ENCODE measurements at regions not wholly inside any gene's neighbourhood (a gene's known extent, or its start where the extent isn't known, plus 50 kb on each side); places are given as distances from the start of the nearest gene placed in this dataset.

- Histone ChIP-seq H4K20me1 (ENCODE audit: insufficient read depth) (no peaks in the 10 kb centered on the region), H3K9ac (ENCODE audit: low read length) (no peak overlapping the region), H3K36me3 (ENCODE audit: insufficient read depth, low read length) (no peaks in the 10 kb centered on the region), H3K27ac (ENCODE audit: low read length) (no peak overlapping the region), H3K9me2 (ENCODE audit: insufficient read depth, low read length) (no peaks in the 10 kb centered on the region), H2AFZ (ENCODE audit: low read depth, low read length) (no peak overlapping the region), H3K27me3 (ENCODE audit: insufficient read depth, low read depth, low read length) (no peaks in the 10 kb centered on the region), H3K4me3 (ENCODE audit: low read length) (no peak overlapping the region), H3K4me2 (ENCODE audit: low read length) (no peak overlapping the region), H3K9me3 (ENCODE audit: low read length) (no peaks in the 10 kb centered on the region), H3F3A (ENCODE audit: insufficient read depth, low read length, poor library complexity, severe bottlenecking) (no peaks in the 10 kb centered on the region), H3K79me2 (replicated peaks; ENCODE audit: insufficient read depth, low read length) (no peaks in the 10 kb centered on the region)
- no peak for TF ChIP-seq MXI1 (conservative IDR thresholded peaks at IDR 0.05; ENCODE audit: poor library complexity, severe bottlenecking)
- TF ChIP-seq POLR2AphosphoS5 (IDR thresholded peaks at IDR 0.05) = no peak
- TF ChIP-seq EZH2 (IDR thresholded peaks at IDR 0.05; ENCODE audit: borderline replicate concordance, insufficient read depth, low read length, poor library complexity, severe bottlenecking) = no peak
- TF ChIP-seq CTCF (IDR thresholded peaks at IDR 0.05; ENCODE audit: poor library complexity, severe bottlenecking) = no peak
- no peak for TF ChIP-seq REST (IDR thresholded peaks at IDR 0.05; ENCODE audit: borderline replicate concordance)
- no peak for TF ChIP-seq SMC3 (conservative IDR thresholded peaks at IDR 0.05; ENCODE audit: poor library complexity)
- no peak for TF ChIP-seq RAD21 (conservative IDR thresholded peaks at IDR 0.05)
- no peak for TF ChIP-seq EP300 (conservative IDR thresholded peaks at IDR 0.05; ENCODE audit: poor library complexity, severe bottlenecking)
- no peak for TF ChIP-seq TAF1 (IDR thresholded peaks at IDR 0.05; ENCODE audit: low read depth)
These were observed 231.7 kb upstream of the CNTNAP2 start for GRCh38 chr7:145884716-145885514.

- Histone ChIP-seq H2AFZ (ENCODE audit: low read depth, low read length) (no peak overlapping the region), H3K9me3 (ENCODE audit: low read length) (no peaks in the 10 kb centered on the region), H3K27me3 (ENCODE audit: insufficient read depth, low read depth, low read length) (no peaks in the 10 kb centered on the region), H3K36me3 (ENCODE audit: insufficient read depth, low read length) (no peaks in the 10 kb centered on the region), H3K4me2 (ENCODE audit: low read length) (no peak overlapping the region), H3K27ac (ENCODE audit: low read length) (no peak overlapping the region), H4K20me1 (ENCODE audit: insufficient read depth) (no peaks in the 10 kb centered on the region), H3F3A (ENCODE audit: insufficient read depth, low read length, poor library complexity, severe bottlenecking) (no peaks in the 10 kb centered on the region), H3K4me3 (ENCODE audit: low read length) (no peak overlapping the region), H3K79me2 (replicated peaks; ENCODE audit: insufficient read depth, low read length) (no peaks in the 10 kb centered on the region), H3K9ac (ENCODE audit: low read length) (no peak overlapping the region), H3K9me2 (ENCODE audit: insufficient read depth, low read length) (no peaks in the 10 kb centered on the region)
- TF ChIP-seq CTCF (IDR thresholded peaks at IDR 0.05; ENCODE audit: poor library complexity, severe bottlenecking) (no peak), RAD21 (conservative IDR thresholded peaks at IDR 0.05) (no peak), TAF1 (IDR thresholded peaks at IDR 0.05; ENCODE audit: low read depth) (no peak), REST (IDR thresholded peaks at IDR 0.05; ENCODE audit: borderline replicate concordance) (no peak), EZH2 (IDR thresholded peaks at IDR 0.05; ENCODE audit: borderline replicate concordance, insufficient read depth, low read length, poor library complexity, severe bottlenecking) (no peak), SMC3 (conservative IDR thresholded peaks at IDR 0.05; ENCODE audit: poor library complexity) (no peak), POLR2AphosphoS5 (IDR thresholded peaks at IDR 0.05) (no peak), MXI1 (conservative IDR thresholded peaks at IDR 0.05; ENCODE audit: poor library complexity, severe bottlenecking) (no peak), EP300 (conservative IDR thresholded peaks at IDR 0.05; ENCODE audit: poor library complexity, severe bottlenecking) (no peak)
These were observed 240.2 kb upstream of the CNTNAP2 start for GRCh38 chr7:145876376-145876775.

All from neural cell (in vitro differentiated cells).